HuH-7 (cell line): ENCODE measurements at regions not wholly inside any gene's neighbourhood (a gene's known extent, or its start where the extent isn't known, plus 50 kb on each side); places are given as distances from the start of the nearest gene placed in this dataset.

Source experiments
- DNase-seq: peaks from one replicate; pipeline ENCODE4 v3.0.0; 2011; ENCODE audit warnings: low spot score

DNA sequence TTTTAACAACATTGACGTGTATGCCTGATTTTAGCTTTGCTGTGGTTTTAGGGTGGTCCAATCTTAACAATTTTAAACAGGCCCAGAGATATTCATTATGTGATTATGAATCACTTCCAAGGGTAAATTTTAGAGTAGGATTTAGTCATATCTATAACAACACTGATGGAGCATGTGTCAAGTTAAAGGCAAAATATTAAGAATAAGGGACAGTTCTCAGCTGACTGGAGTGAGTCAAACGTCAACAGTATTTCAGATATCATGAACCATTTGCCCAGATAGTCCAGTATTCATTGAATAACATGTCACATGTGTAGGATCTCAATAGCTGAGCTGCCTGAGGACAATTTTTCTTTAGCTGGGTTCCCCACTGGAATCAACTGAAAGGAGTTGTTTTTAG is 61.3 kb upstream of the VCX2 start:
- DNase-seq, result no peak

DNA sequence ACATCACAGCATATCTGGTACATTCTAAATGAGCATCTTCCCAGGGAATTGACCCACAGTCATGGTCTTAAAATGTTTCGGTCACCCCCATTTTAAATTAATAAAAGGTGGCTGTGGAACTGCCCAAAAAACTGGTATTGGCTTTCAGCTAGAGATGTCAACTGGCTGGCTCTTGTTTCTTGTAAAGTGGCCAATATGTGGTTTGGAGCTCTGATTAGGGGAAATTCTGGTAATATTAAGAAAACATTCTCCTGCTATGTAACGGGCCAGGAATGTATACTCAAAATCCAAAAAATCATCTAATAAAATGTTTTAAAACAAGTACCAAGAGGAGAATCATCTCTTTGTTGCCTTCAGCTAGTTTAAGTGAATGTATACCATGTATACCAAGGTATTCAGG is 62.0 kb upstream of the VCX2 start:
- DNase-seq, result no peak

DNA sequence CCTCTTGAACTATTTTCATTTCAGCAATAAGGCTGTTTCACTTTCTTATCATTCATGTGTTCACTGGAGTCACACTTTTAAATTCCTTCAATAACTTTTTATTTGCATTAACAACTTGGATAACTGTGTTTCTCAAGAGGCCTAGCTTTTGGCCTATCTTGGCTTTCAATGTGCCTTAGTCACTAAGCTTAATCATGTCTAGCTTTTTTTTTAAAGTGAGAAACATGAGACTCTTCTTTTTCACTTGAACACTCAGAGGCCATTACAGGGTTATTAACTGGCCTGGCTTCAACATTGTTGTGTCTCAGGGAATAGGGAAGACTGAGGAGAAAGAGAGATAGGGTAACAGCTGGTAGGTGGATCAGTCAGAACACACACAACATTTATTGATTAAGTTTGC is 64.0 kb upstream of the VCX2 start:
- no peak for DNase-seq

DNA sequence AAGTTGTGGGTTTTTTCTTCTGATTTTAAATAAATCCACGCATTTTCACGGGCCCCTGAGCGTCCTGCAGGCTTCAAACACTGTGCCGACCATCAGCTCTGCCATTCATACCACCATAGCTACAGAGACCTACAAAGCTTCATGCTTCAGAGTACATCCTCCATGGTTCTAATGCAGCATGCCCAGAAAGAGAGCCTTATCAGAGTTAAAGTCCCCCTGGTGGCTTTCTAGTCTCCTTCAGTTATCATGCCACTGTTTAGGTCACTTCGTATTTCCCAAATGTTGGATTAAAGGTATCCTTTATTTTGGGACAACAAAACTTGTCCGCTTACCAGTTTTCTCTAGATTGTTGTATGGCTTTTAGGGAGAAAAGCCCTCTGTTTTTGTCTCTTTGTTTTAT is 66.7 kb upstream of the VCX2 start:
- DNase-seq, result no peak

- DNase-seq, result no peak
Measured at GRCh38 chrX:8242431-8243020, 71.5 kb upstream of the VCX2 start.

GRCh38 chrX:8244301-8244700 is 73.2 kb upstream of the VCX2 start:
- DNase-seq, result no peak

DNA sequence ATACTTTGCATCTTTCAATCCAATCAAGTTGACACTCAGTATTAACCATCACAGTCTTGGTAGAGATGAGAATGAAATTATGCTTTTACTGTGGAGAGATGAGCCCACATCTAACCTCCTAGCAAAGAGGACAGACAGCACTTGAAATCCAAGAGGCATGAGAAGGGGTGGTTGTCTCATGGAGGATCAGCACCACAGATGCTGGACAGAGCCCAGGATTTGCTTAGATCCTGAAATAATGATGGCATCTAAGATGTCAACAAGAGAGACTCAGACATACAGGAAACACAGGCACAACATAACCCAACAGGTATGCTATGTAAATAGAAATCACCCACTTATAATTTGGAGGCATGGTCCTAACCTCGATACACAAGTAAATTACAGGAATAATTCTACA is 74.3 kb upstream of the VCX2 start:
- no peak for DNase-seq

DNA sequence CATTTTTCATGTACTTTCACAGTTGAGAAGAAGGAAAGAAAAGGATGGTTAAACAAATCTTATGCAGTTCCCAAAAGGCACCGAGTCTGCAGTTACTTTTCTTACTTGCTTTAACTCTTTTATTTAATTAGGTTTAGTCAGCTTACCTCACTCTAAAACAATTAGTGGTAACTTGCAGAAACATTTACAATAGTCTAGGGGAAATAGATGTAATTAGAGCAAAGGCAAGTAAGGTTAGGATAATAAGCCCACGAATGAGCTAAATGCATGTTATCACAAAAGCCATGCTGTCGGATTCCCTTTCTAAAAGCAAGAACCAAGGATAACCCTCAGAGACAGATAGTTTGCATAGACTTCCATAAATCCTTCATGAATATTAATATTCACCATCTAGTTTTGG is 82.0 kb upstream of the VCX2 start:
- DNase-seq, result no peak

DNA sequence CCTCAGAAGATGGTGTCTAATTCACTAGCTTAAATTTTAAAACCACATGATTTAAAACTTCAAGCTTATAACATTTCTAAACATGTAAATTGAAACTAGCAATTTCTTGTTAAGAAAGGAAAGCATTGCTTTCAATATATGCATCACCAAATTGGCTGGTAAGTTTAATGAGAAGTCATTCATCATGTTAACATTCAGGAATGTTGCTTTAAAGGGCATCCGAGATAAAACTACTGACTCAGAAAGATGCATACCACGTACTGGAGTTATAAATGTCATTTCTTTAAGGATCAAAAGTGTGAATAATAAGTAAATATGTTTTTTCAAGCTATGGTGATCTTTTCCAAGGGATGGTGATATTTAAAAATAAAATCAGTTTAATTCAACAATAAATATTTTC is 83.3 kb upstream of the VCX2 start:
- no peak for DNase-seq

GRCh38 chrX:8272821-8273220 is 101.8 kb upstream of the VCX2 start:
- no peak for DNase-seq

GRCh38 chrX:8273451-8273895 is 102.4 kb upstream of the VCX2 start:
- DNase-seq, result no peak

- no peak for DNase-seq
Measured at GRCh38 chrX:8274170-8274569, 103.1 kb upstream of the VCX2 start.

GRCh38 chrX:8278557-8278956 is 107.5 kb upstream of the VCX2 start:
- DNase-seq, result no peak

GRCh38 chrX:8279323-8279722 is 108.3 kb upstream of the VCX2 start:
- no peak for DNase-seq

DNA sequence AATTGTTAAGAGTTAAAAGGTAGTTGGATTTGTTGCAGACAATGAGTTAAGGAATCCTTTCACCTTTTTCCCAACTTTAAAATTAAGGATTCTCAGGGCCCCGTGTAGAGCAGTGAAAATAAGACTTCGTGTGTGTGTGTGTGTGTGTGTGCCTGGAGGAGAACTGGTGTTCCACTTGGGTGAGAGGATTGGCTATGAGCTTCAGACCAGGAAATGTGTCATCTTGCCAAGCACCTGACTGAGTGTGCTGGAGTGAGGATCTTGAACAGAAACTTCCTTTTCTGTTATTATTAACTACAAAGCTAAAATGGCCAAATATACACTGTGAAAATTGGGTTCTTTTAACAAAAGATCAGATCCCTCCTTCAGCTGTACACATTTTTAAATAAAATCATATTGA is 113.1 kb upstream of the VCX2 start:
- no peak for DNase-seq

GRCh38 chrX:8288590-8288989 is 117.5 kb upstream of the VCX2 start:
- no peak for DNase-seq

- DNase-seq, result no peak
Measured at GRCh38 chrX:8289523-8289922, 118.5 kb upstream of the VCX2 start.

GRCh38 chrX:8297766-8298165 is 126.7 kb upstream of the VCX2 start:
- DNase-seq, result no peak

- no peak for DNase-seq
Measured at GRCh38 chrX:8304668-8305067, 133.6 kb upstream of the VCX2 start.

- DNase-seq, result no peak
Measured at GRCh38 chrX:8305350-8305749, 134.3 kb upstream of the VCX2 start.

GRCh38 chrX:8306291-8306925 is 135.3 kb upstream of the VCX2 start:
- no peak for DNase-seq

GRCh38 chrX:8310409-8310808 is 139.3 kb upstream of the VCX2 start:
- no peak for DNase-seq

DNA sequence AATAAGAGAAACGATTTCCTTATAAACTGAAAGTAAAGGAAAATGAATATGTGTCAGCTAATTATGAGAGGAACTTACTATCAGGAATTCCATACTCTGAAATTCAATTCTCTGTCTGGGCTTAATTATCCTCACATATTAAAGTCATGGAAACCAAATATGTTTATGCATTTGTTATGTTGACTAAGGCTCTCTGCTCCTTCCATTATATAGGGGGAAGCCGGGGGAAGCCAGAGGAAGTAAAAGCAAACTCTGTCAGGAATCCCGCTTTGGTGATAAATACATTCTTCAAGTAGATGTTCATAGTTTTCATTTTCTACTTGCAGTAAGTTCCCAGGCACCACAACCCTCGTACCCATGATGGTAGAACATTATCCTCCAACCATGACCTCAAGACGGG is 142.8 kb upstream of the VCX2 start:
- no peak for DNase-seq

DNA sequence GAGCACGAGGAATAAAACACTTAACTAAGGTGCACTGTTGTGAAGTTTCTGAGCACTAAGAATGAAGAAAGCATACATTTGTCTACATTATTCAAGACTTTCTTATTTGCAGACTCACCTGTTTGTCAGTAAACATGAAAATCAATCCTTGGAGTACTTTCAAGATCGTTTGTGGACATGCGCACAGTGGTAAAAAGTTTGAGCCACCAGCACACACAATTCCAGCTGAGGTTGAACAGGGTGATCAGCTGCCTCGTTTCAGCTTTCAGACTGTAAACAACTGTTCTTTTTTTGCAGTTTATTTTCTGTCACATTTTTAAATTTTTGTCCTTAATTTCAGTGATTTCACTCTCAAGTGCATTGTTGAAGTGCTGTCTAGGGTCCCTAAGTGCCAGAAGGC is 143.8 kb upstream of the VCX2 start:
- no peak for DNase-seq
